Tongue (tissue), 1 donor: ENCODE measurements at regions not wholly inside any gene's neighbourhood (a gene's known extent, or its start where the extent isn't known, plus 50 kb on each side); places are given as distances from the start of the nearest gene placed in this dataset.

Experiments used
- DNase-seq: peaks from one replicate; pipeline ENCODE4 v3.0.0-alpha.2; 2015

DNA sequence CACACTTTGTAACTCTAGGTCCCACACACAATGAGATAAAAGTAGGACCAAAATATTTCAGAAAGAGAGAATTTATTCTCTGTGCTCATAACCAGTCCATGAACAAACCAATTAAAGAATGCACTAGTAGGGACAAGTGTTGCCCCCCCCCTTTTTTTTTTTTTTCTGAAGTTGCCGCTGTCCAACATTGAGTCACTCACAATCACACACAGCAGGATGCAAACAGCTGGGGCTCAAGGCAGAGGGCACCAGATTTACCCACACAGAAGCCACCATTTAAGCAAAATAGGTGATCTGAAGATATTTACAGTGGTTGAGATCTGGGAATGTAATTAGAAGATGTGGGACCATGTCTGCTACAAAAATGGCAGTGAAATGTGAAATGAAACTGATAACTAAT lies 850.9 kb upstream of the SLIT2 start:
- no peak for DNase-seq

DNA sequence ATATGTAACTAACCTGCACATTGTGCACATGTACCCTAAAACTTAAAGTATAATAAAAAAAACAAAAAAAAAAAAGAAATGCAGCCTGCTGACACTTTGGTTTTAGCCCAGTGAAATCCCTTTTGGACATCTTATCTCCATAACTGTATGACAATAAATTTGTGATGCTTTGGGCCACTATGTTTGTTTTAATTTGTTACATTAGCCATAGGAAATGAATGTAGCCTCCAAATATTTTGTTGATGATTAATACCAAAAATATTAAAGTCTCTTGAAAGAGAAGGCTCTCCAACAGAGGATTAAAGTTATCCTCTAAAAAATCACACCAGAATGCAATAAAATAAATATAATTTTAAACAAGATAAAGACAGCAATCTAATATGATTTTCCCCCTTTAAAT lies 852.7 kb upstream of the SLIT2 start:
- no peak for DNase-seq

DNA sequence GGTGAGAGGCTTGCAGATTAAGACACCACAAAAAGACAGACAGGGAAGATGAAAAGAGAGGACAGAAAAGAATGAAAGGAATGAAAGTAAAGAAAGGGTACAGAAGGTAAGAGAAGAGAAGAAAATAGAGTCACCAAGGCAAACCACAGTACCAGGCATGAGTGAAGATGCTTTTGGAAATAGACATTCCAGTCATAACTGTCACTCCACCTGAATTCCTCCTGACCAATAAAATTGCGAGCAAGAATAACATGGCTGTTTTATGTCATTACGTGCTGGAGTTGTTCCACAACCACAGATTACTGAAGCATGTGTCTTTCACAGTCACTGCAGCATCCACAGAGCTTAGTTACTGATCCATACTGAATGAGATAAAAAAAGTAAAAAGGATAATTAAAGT lies 864.9 kb upstream of the SLIT2 start:
- no peak for DNase-seq

DNA sequence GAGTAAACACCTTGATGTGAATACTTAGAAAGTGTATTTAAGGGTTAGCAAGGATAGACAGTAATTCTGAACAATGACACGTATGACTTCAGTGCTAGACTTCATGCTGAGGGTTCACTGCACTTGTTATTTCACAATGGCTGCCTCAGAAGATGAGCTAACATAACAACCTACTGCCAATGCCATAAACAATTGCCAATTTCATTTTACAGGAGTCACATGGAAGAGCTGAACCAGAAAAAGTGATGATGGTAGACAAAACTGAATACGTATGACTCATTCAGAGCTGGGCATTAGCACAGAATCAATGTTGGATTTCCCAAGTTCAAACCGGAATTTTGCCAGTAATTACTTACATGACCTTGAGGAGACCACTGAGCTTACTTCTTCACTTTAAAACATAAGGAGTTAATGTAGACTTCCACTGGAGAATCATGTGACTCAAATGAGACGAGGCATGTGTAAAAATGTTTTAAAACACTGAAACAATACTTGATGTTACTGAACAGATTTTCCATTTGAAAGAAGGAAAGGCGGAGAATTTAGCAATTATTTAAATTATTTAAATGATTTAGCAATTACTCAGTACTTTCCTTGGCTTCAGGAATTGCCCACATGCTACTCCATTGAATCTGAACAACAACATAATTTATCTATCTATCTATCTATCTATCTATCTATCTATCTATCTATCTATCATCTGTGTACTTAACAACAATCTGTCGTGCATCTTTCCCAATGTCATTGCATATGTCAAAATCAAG lies 868.5 kb upstream of the SLIT2 start:
- DNase-seq, result no peak

DNA sequence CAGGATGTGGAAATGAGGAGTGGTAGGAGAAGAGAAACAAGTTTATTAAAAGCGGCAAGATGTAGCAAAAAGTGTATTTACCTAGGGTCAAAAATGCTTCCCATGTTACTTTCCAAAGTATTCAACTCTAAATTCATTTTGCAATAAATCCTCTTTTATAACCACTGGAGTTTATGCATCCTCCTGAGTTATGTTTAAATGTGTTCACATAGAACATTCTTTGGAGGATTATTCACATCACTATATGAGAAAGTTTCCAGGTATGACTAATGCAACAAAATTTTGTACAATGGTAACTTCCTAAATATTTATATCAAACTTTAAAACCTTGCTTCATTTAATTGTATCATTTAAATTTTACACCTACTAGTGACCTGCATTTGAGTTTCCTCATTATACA lies 870.6 kb upstream of the SLIT2 start:
- DNase-seq, result no peak

DNA sequence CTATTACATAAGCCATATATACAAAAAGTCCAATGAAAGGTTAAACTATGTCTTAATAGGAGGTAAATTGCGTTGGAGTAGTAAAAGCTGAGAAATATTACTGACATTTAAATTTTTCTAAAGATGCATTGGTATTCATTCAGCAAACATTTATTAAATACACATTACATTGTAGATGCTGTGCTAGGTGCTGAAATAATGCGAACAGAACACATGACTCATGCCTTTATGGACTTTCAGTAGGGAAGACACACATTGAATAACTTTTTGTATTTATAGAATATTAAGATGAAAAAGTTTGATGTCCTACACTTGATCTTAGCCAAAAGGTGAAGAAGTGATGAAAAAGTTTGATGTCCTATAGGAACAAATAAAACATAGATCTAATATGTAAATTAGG lies 871.1 kb upstream of the SLIT2 start:
- no peak for DNase-seq

DNA sequence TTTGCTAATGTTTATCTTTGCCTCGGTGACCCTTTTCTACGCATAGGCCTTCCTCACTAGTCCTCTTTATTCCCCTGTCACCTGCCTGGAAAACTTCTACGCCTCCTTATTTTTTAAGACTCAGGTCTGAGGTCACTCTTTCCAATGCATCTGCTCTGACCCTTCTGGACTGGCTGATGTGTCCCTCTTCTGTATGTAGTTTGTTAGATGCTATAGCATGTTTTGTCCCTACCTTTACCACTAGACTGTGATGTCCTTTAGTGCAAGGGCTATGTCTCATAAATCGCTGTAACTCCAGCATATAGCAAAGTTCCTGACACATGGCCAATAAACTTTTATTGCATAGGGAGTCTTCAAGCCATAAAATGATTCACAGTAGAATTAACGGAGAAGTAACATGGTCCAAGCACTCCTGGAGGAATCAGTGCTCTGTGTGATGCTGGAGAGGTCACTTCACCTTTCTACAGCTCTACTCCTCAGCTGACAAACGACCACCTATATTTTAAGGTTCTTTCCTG lies 872.5 kb upstream of the SLIT2 start:
- no peak for DNase-seq

DNA sequence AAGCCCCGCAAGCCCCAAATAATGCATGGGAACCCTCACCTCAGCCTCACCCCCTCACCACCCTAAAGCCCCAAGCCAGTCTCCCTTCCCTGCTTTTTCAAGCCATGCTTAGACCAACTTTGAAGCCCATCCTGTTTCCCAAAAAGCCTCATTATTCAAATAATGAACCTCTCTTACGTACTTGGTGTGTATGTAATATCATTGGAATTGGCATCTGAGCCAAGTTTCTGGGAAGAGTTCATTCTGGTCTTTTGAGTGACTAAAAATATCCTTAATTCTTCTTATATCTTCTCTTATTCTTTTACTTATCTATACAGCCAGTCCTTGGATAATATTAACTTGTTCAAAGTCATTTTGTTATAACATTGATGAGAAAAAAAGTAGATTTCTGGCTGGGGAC lies 875.8 kb upstream of the SLIT2 start:
- peak; percentile 16 for DNase-seq

DNA sequence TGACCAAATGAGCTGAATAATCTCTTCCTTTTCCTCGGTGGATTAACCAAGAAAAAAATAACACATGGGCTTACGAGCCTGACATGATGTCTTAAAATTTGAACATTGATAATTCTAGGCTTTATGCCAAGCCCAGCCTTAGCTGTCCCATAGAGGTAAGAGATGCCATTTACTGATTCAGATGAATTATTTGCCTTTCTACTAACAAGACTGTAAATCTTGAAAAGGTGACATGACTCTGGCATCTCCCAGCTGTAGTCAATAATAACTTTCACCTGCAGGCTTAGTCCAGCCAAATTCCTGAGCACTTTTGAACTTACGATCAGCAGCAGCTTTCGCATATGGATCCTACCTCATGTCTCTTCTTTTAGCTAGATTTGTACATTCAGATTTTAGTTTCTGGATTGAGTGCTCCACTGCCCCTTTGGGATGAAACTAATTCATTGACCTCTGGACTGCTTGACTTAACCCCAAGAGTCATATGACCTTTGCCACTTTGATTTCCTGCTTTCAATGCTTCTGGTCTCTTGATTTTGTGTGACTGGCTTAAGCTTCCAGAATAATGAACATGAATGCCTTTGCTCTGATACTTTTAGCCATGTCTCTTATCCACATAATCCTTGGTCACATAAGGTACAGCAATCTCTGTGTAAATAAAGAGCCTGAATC lies 876.4 kb upstream of the SLIT2 start:
- DNase-seq, result peak; percentile 48

DNA sequence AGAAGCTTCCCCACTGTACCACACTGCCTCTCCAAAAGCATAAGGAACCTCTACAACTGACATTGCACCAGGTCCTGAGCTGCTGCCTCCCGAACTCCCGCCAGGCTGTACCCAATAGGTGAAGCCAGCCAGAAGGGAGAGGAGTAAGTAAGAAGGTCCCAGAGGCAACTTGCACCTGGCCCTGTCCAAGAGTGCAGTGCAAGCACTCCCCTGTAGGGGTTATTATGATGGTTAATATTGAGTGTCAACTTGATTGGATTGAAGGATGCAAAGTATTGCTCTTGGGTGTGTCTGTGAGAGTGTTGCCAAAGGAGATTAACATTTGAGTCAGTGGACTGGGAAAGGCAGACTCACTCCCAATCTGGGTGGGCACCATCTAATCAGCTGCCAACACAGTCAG lies 879.3 kb upstream of the SLIT2 start:
- DNase-seq, result no peak

DNA sequence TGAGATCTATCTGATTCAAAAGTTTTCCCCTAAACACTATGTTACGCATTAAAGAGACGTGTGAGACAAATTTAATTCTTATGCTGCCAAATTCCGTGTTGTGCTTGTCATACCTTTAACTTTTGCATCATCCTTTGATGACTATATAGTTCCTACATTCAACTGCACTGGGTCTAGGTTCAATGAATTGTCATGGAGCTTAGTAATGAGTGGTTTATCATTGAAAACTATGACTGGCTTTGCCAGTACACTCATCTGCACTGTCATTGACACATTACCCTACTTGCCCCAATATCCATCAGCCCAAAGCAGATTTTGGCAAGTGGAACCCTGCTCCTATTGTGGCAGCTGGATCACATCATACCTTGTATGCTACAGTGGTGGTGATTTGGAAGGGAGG lies 882.9 kb upstream of the SLIT2 start:
- no peak for DNase-seq

DNA sequence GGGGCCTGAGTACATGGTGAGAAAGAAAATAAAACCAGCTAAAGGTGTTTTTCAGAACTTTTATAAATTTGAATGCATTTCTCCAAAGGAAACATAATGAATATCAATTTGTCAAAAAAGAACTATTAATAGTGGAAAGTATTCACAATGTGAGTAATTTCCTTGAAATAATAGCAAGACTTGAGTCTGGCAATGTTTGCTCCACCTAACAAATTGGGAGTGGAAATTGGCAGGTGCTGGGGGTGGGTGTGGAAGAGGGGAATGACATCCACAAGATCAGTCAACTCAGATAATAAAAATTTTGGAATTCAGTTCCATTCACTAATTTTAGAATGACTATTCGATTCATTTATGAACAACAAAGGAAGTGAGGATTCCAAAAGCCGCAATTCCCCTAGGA lies 884.8 kb upstream of the SLIT2 start:
- DNase-seq, result no peak

DNA sequence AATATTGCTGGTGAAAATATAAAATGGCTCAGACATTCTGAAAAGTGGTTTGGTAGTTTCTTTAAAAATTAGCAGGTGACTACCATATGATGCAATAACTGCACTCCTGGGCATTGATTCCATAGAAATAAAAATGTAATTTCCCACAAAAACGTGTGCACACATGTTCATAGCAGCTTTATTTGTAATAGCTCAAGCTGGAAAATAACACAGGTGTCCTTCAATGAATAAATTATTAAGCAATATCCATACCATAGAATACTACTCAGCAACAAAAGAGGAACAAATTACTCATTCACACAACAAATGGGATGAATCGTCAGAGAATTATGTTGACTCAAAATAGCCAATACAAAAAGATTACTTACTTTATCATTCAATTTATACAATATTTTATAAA lies 893.7 kb upstream of the SLIT2 start:
- DNase-seq, result no peak

DNA sequence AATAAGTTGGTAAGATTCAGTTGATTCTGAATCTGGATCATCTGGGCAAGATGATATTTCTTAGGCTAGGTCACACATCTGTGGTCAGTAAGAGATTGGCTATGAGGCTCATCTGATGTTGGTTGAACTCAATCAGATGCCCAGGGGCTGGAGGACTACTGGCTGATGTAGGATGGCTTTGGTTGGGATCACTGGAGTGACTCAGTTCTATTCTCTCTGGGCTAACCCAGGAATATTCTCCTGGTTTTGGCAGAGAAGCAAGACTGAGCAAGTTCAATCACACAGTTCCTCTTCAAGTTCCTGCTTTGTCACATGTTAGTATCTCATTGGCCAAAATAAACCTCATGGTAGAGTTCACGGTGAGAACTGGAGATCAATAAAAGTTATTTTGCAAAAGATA lies 902.3 kb upstream of the SLIT2 start:
- DNase-seq, result no peak

DNA sequence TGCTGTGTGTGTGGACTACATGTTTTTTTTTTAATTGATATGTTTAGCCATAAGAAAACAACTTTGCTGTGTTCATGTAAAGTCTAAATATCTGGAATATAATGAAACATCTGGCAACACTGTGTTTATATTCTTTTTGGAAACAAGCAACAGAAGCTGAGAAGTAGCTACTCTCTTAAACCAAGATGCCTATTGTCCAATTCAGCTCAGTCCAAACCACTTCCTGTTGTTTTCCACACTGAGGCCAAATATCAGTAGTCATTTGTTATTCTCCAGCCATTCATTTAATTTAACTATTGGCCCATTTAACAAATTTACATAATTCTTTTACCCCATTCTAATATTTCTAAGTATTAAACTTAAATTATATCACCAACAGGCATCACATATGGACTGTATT lies 903.0 kb upstream of the SLIT2 start:
- no peak for DNase-seq

DNA sequence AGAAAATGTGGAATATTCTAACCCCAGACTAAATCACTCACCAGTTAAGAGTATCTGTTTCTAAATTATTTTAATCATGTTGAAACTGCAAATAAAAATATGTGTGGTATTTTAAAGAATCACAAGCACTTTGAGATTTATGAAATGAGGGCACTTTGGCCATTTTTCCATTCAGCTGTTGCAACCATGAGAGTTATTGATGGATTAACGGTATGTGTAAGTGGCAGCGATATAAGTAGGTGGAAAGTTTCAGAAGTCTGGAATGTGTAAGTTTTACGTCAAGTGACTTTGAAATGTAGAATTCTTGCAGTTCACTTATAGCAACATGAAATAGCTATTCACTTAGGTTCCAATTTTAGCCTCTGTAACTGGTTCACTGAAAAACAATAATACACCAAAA lies 905.1 kb upstream of the SLIT2 start:
- DNase-seq, result no peak

DNA sequence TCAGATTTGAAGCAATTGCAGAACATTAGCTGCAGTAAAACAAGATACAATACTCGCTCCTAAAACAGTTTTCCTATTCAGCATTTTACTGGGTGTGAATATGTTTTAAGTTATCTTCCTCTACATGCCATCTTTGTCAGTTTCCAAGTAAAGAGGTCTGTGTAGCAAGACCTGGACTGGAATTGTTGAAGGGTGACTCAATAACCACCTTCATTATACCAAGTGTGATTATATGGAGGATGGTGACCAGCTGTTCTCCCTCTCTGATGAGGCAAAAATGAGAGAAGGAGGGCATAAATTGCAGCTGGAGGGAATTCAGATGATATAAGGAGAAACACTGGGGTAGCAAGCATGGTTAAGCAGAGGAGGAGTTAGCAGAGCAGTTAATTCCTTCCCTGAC lies 922.1 kb upstream of the SLIT2 start:
- DNase-seq, result no peak

DNA sequence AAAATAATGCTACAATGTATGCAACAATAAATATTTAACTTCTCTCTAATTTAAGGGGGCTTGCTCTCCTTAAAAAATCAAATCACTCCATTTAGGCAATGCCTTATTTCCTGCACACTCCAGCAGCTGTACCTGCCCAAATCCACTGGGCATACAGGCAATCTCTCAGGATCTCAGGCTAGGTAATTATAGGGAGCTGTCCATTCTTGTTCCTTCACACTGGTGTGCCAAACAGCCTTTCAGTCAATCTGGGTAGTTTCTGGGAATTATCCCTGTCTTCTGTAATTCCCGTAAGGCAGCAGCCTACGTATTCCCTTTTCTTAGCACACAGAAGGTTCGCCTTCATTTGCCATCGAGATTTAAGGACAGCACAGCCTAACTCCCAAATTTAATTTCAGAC lies 922.6 kb upstream of the SLIT2 start:
- peak; percentile 6 for DNase-seq

DNA sequence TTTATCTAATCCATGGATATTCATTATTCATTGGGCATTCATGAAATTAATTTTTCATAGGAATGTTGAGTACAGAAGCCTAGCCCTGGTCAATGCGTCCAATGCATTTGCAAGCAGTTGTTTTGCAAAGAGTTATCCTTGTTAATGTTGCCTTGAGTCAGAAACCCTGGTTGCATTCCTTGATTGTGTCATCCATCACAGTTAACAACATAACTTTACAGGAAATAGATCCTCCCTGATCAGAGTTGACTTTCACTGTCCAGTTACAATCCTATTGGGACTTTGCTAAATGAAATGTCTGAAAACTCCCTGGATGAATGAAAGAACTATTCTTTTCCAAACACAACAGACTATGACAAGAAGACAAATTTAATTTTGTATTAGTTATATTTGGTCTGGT lies 924.3 kb upstream of the SLIT2 start:
- no peak for DNase-seq

DNA sequence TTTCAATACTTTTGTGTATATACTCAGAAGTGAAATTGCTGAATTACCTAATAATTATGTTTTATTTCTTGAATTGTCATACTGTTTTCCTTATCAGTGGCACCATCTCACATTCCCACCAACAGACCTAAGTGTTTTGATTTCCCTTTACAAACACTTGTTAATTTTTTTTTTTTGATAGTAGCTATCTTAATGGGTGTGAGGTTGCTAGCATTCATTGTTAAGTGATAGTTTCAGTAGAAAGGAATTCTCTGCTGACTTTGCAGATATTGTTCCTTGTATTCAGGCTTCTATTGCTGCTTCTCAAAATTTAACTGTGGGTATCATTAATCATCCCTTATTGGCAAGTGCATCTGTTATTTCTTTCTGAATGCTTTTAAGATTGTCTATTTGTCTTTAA lies 927.5 kb upstream of the SLIT2 start:
- DNase-seq, result no peak

DNA sequence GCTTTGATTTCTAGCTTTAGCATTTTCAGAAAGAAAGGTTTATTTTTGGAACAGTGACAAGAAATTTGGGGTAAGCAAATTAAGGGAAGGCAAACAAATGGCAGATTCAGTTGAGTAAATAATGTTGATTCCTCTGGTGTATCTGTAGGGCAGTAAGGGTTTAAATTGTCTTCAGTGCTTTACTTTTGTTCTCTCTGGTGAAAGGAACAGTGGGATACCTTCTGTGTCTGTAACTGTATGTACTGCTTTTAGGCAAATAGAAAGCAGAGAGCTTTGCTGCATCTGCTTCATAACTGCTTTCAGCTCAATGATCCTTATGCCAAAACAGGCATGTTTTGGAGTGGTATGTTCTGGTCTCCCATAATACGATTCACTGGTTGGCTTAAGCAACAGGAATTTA lies 932.1 kb upstream of the SLIT2 start:
- no peak for DNase-seq

DNA sequence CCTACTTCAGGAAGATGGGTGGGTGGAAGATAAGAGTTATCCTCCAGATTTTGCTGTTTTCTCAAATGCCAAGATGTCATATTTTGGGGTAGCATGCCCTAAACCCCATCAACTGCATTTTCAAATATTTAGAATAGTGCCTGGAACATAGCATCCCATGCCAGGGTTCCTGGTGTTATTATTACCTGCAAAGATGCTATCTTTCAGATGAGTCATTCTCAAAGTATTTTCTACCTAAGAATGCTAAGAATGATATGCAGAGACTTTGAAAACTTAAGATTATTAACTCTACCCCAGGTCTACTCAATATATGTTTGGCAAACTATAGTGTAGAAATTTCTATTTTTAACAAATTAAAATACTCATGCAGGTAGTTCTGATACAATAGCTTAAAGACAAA lies 934.3 kb upstream of the SLIT2 start:
- no peak for DNase-seq

DNA sequence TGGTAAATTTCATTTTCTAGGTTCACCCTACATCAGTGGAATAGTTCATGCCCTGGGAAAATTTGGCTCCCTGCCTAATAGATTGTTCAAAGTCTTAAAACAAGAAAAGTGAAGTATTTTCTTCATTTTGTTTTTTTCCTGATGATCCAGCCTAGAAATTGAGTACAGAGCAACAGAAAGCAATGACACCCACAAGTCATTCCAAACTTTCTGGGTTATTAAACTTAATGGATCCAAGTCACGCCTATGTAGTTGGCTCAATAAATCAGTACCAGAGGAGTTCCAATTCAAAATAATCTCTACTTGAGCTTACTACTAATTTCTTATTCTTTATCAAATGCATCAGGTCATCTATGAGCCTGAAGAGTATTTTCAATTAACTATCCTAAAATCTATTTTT lies 937.6 kb upstream of the SLIT2 start:
- no peak for DNase-seq

DNA sequence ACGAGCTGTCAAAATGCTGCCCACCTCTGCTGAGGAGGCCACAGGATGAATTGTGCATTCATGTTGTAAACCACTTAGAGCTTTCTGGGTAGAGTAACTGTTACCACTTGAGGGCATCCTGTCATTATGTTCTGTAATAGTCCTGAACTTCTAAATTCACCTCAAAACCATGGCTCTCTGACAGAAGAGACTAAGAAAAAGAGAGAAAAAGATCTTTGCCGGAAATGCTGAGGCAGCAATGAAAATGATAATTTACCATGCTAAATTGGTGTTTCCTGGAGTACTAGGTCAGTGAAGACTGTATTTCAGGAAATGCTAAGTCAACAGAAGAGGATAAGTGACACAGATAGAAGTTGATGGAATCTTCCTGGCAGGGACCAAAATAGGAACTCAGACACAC lies 942.3 kb upstream of the SLIT2 start:
- DNase-seq, result peak; percentile 19
